HEK293 (cell line): ENCODE measurements at regions not wholly inside any gene's neighbourhood (a gene's known extent, or its start where the extent isn't known, plus 50 kb on each side); places are given as distances from the start of the nearest gene placed in this dataset.

ENCODE experiments used
- CTCF ChIA-PET: fragments of 350-600 bp; formaldehyde crosslinking; extraction: SDS; loops from one replicate; lab custom pipeline; 2021; ENCODE audit warnings: antibody characterized with exemption; lab: Yijun Ruan, JAX
- POLR2A ChIA-PET: fragments of 300-600 bp; formaldehyde crosslinking; extraction: SDS; loops from one replicate; lab custom pipeline; 2020; ENCODE audit warnings: antibody characterized with exemption, inconsistent platforms; lab: Yijun Ruan, JAX
- H3K27ac ChIP-seq: fragments of 200-500 bp; sonication (Bioruptor generic); 2 replicates; pipeline ENCODE4 v1.5.1; 2014; ENCODE audit warnings: low read depth, low read length, control low read depth, inconsistent platforms; ENCODE audit errors: extremely low read depth
- H3K36me3 ChIP-seq, 2 experiments: fragments of 200-500 bp in 1 of 2; sonication (Bioruptor generic) in 1 of 2; 1 replicate in 1 of 2; 2 replicates in 1 of 2; pipeline ENCODE4 v1.5.1; 2014 to 2017; ENCODE audit warnings: inconsistent platforms in 2 of 2, low read length in 2 of 2; ENCODE audit not compliant: control insufficient read depth in 2 of 2, insufficient read depth in 1 of 2
- H3K4me1 ChIP-seq: fragments of 200-500 bp; sonication (Bioruptor generic); 2 replicates; pipeline ENCODE4 v1.5.1; 2014; ENCODE audit warnings: mild to moderate bottlenecking, low read length, inconsistent platforms; ENCODE audit not compliant: control insufficient read depth, insufficient read depth
- H3K4me3 ChIP-seq: 2 replicates; pipeline ENCODE4 v1.5.1; 2011; ENCODE audit warnings: low read depth, mild to moderate bottlenecking, control low read depth, low read length, moderate library complexity
- H3K9me3 ChIP-seq: fragments of 200-500 bp; sonication (Bioruptor generic); 2 replicates; pipeline ENCODE4 v1.5.1; 2014; ENCODE audit warnings: low read depth, low read length, inconsistent platforms; ENCODE audit not compliant: control insufficient read depth, insufficient read depth
- ATF2 ChIP-seq: fragments of 450-650 bp; formaldehyde crosslinking; IDR thresholded peaks from 2 replicates; pipeline ENCODE4 v1.5.1; 2016; ENCODE audit warnings: missing biosample characterization, missing genetic modification characterization, low read depth
- GLI4 ChIP-seq: fragments of 450-650 bp; formaldehyde crosslinking; IDR thresholded peaks from 2 replicates; pipeline ENCODE4 v1.5.1; 2016; ENCODE audit warnings: missing biosample characterization, missing genetic modification characterization
- HOXA7 ChIP-seq: sonication (generic); formaldehyde crosslinking; IDR thresholded peaks from 2 replicates; pipeline ENCODE4 v1.8.1; 2022; ENCODE audit warnings: missing genetic modification reagents, borderline replicate concordance
- OVOL3 ChIP-seq: fragments of 450-650 bp; formaldehyde crosslinking; IDR thresholded peaks from 2 replicates; pipeline ENCODE4 v1.5.1; 2016; ENCODE audit warnings: missing biosample characterization, missing genetic modification characterization
- RBAK ChIP-seq: fragments of 450-650 bp; formaldehyde crosslinking; IDR thresholded peaks from 2 replicates; pipeline ENCODE4 v1.5.1; 2016; ENCODE audit warnings: missing biosample characterization, missing genetic modification characterization
- ZBTB7A ChIP-seq: fragments of 450-650 bp; formaldehyde crosslinking; IDR thresholded peaks from 2 replicates; pipeline ENCODE4 v1.5.1; 2016; ENCODE audit warnings: low read depth, missing biosample characterization, missing genetic modification characterization
- ZFP41 ChIP-seq: fragments of 450-650 bp; formaldehyde crosslinking; IDR thresholded peaks from 2 replicates; pipeline ENCODE4 v1.5.1; 2016; ENCODE audit warnings: missing biosample characterization, missing genetic modification characterization, borderline replicate concordance
- ZNF114 ChIP-seq: fragments of 450-650 bp; formaldehyde crosslinking; IDR thresholded peaks from 2 replicates; pipeline ENCODE4 v1.5.0; 2017; ENCODE audit warnings: missing biosample characterization, missing genetic modification characterization
- ZNF133 ChIP-seq: fragments of 450-650 bp; formaldehyde crosslinking; IDR thresholded peaks from 2 replicates; pipeline ENCODE4 v1.5.1; 2016; ENCODE audit warnings: missing biosample characterization, missing genetic modification characterization
- ZNF16 ChIP-seq: fragments of 450-650 bp; formaldehyde crosslinking; IDR thresholded peaks from 2 replicates; pipeline ENCODE4 v1.5.1; 2016; ENCODE audit warnings: low read depth, missing biosample characterization, missing genetic modification characterization
- ZNF18 ChIP-seq: fragments of 450-650 bp; formaldehyde crosslinking; IDR thresholded peaks from 2 replicates; pipeline ENCODE4 v1.5.1; 2016; ENCODE audit warnings: missing biosample characterization, missing genetic modification characterization
- ZNF184 ChIP-seq: fragments of 450-650 bp; IDR thresholded peaks from 2 replicates; pipeline ENCODE4 v1.5.1; 2018; ENCODE audit warnings: missing biosample characterization, mild to moderate bottlenecking, missing genetic modification characterization
- ZNF248 ChIP-seq: fragments of 450-650 bp; formaldehyde crosslinking; IDR thresholded peaks from 2 replicates; pipeline ENCODE4 v1.5.1; 2017; ENCODE audit warnings: missing biosample characterization, missing genetic modification characterization
- ZNF394 ChIP-seq: fragments of 450-650 bp; formaldehyde crosslinking; IDR thresholded peaks from 2 replicates; pipeline ENCODE4 v1.5.1; 2016; ENCODE audit warnings: missing biosample characterization, missing genetic modification characterization, mild to moderate bottlenecking, moderate library complexity, borderline replicate concordance
- ZNF416 ChIP-seq: fragments of 450-650 bp; formaldehyde crosslinking; IDR thresholded peaks from 2 replicates; pipeline ENCODE4 v1.5.1; 2016; ENCODE audit warnings: missing biosample characterization, missing genetic modification characterization
- ZNF473 ChIP-seq: fragments of 450-650 bp; formaldehyde crosslinking; IDR thresholded peaks from 2 replicates; pipeline ENCODE4 v1.5.1; 2017; ENCODE audit warnings: missing biosample characterization, missing genetic modification characterization
- ZNF510 ChIP-seq: fragments of 450-650 bp; formaldehyde crosslinking; IDR thresholded peaks from 2 replicates; pipeline ENCODE4 v1.5.1; 2018; ENCODE audit warnings: mild to moderate bottlenecking, missing genetic modification characterization, missing biosample characterization; ENCODE audit not compliant: insufficient replicate concordance
- ZNF558 ChIP-seq: fragments of 450-650 bp; formaldehyde crosslinking; IDR thresholded peaks from 2 replicates; pipeline ENCODE4 v1.5.1; 2016; ENCODE audit warnings: missing biosample characterization, missing genetic modification characterization
- ZNF561 ChIP-seq: fragments of 450-650 bp; IDR thresholded peaks from 2 replicates; pipeline ENCODE4 v1.5.1; 2018; ENCODE audit warnings: missing biosample characterization, missing genetic modification characterization, borderline replicate concordance
- ZNF571 ChIP-seq: fragments of 450-650 bp; formaldehyde crosslinking; IDR thresholded peaks from 2 replicates; pipeline ENCODE4 v1.5.0; 2017; ENCODE audit warnings: missing biosample characterization, missing genetic modification characterization
- ZNF791 ChIP-seq: fragments of 450-650 bp; formaldehyde crosslinking; IDR thresholded peaks from 2 replicates; pipeline ENCODE4 v1.5.1; 2016; ENCODE audit warnings: missing biosample characterization, missing genetic modification characterization
- ZNF830 ChIP-seq: fragments of 450-650 bp; IDR thresholded peaks from 2 replicates; pipeline ENCODE4 v1.5.0; 2018; ENCODE audit warnings: missing biosample characterization, missing genetic modification characterization, low read depth, mild to moderate bottlenecking, moderate library complexity
- TF ChIP-seq, protein P1 (sequence below): fragments of 450-650 bp; formaldehyde crosslinking; IDR thresholded peaks from 2 replicates; pipeline ENCODE4 v1.5.1; 2017; ENCODE audit warnings: missing biosample characterization, missing genetic modification characterization
- TF ChIP-seq, protein P2 (sequence below): fragments of 450-650 bp; formaldehyde crosslinking; IDR thresholded peaks from 2 replicates; pipeline ENCODE4 v1.5.1; 2016; ENCODE audit warnings: missing biosample characterization, missing genetic modification characterization

DNA sequence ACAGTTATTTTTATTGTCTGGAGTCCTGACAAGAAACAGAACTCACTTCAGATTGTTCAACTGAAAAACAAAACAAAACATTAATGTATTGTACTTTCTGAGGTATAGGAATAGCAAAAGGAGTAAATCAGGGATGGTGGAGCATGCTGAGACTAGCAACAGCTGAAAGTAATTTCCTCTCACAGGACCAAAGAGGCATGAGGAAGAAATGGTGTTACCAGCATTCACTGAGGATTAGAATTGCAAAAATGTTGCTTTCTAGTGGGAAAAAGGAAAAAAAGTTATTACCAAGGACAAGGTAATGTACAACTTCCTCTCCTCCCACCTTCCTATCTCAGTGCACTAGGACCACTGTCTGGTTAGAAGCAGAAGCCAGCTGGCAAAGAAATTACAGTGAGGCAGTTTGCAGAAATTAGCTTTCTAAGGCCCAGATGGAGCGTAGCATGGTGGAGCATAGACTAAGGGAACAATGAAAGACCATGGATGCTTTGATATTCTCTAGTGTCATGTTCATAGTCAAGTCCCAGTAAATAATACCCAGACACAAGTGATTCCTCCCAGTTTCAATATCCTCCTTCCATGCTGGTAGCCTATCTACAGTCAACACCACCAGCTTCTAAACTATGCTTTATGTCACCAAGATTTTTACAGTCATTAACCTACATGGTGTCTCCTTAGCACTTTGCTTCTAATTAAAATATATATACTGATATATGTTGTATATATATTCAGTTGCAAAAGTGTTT lies 133.7 kb upstream of the DCN start:
- Histone ChIP-seq H3K4me3 (no peak overlapping the region), H3K4me1 (no peaks in the 10 kb centered on the region), H3K27ac (no peak overlapping the region), H3K36me3 (no peaks in the 10 kb centered on the region), H3K9me3 (no peaks in the 10 kb centered on the region)
- TF ChIP-seq ZFP41 (tag by site-specific recombination) (no peak), OVOL3 (no peak), ZNF561 (tag by site-specific recombination) (no peak), ZNF416 (no peak), ZNF18 (tag by site-specific recombination) (no peak), ZNF571 (no peak), ZNF114 (tag by site-specific recombination) (no peak), ZNF791 (no peak), ZNF248 (tag by site-specific recombination) (no peak), GLI4 (tag by site-specific recombination) (no peak)
- TF ChIP-seq, protein P1, sequence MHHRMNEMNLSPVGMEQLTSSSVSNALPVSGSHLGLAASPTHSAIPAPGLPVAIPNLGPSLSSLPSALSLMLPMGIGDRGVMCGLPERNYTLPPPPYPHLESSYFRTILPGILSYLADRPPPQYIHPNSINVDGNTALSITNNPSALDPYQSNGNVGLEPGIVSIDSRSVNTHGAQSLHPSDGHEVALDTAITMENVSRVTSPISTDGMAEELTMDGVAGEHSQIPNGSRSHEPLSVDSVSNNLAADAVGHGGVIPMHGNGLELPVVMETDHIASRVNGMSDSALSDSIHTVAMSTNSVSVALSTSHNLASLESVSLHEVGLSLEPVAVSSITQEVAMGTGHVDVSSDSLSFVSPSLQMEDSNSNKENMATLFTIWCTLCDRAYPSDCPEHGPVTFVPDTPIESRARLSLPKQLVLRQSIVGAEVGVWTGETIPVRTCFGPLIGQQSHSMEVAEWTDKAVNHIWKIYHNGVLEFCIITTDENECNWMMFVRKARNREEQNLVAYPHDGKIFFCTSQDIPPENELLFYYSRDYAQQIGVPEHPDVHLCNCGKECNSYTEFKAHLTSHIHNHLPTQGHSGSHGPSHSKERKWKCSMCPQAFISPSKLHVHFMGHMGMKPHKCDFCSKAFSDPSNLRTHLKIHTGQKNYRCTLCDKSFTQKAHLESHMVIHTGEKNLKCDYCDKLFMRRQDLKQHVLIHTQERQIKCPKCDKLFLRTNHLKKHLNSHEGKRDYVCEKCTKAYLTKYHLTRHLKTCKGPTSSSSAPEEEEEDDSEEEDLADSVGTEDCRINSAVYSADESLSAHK (tag by site-specific recombination): no peak
- CTCF ChIA-PET: interaction anchor here (0.6 to 1.2 kb wide), 3 partner anchors 9 to 405 kb away, joined by 3 to 4 read pairs (median 4); no protein-coding TSS in a partner anchor
- POLR2A ChIA-PET: no interaction called here

DNA sequence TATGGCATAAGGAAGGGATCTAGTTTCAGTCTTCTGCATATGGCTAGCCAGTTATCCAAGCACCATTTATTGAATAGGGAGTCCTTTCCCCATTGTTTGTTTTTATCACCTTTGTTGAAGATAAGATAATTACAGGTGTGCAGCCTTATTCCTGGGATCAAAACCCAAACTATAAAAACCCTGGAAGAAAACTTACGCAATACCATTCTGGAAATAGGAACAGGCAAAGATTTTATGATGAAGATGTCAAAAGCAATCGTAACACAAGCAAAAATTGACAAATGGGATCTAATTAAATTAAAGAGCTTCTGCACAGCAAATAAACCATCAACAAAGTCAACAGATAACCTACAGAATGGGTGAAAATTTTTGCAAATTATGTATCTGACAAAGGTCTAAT lies 128.5 kb upstream of the DCN start:
- no peaks in the 10 kb centered on the region for H3K4me1 ChIP-seq
- no peak overlapping the region for H3K27ac ChIP-seq
- no peaks in the 10 kb centered on the region for H3K36me3 ChIP-seq
- H3K9me3 ChIP-seq: no peaks in the 10 kb centered on the region
- H3K4me3 ChIP-seq: no peak overlapping the region
- POLR2A ChIA-PET: no interaction called here
- TF ChIP-seq RBAK (tag by site-specific recombination) (no peak), ZNF16 (tag by site-specific recombination) (no peak), ATF2 (tag by site-specific recombination) (no peak), ZNF394 (tag by site-specific recombination) (no peak), ZNF473 (tag by site-specific recombination) (no peak), ZNF510 (tag by site-specific recombination) (no peak), ZBTB7A (no peak), ZNF830 (tag by site-specific recombination) (no peak), HOXA7 (CRISPR knock-in tag) (no peak), ZNF184 (tag by site-specific recombination) (no peak), ZNF558 (tag by site-specific recombination) (no peak), ZNF133 (no peak)
- TF ChIP-seq, protein P2, sequence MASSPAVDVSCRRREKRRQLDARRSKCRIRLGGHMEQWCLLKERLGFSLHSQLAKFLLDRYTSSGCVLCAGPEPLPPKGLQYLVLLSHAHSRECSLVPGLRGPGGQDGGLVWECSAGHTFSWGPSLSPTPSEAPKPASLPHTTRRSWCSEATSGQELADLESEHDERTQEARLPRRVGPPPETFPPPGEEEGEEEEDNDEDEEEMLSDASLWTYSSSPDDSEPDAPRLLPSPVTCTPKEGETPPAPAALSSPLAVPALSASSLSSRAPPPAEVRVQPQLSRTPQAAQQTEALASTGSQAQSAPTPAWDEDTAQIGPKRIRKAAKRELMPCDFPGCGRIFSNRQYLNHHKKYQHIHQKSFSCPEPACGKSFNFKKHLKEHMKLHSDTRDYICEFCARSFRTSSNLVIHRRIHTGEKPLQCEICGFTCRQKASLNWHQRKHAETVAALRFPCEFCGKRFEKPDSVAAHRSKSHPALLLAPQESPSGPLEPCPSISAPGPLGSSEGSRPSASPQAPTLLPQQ (tag by site-specific recombination): no peak
- CTCF ChIA-PET: interaction anchor here (0.7 kb wide), 1 partner anchor 115 kb away, joined by 3 read pairs; no protein-coding TSS in a partner anchor
